ENCODE measurements at regions not wholly inside any gene's neighbourhood (a gene's known extent, or its start where the extent isn't known, plus 50 kb on each side); places are given as distances from the start of the nearest gene placed in this dataset.
"Not testable (repeated sequence)": the region's sequence is repeated elsewhere in the genome, so short reads cannot be mapped to it uniquely, and the experiment has no call there.

DNA sequence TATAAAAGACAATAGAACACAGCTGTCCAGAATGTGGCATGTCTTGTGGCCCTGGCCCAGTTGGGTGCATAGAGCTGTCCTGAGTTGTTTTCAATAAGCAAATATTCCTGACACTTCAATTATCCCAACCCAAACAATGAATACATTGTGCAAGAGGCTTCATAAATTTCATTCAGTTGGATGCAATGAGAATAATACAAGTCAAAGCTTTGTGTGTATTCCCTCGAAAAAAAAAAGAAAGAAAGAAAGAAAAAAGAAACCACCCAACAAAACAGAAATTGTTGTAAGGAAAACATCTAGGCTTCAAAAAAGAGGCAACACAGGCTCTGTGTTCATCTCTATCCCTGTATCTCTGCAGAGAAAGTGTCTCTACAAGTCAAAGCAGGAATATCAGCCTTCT, 138.7 kb upstream of the ADO start:
- ATAC-seq (ENCODE audit: poor library complexity), result no peak
- no peak for DNase-seq
- intact Hi-C loops (cut with DNase I), result no loop called here

GRCh38 chr10:62666275-62666674, 138.2 kb upstream of the ADO start:
- intact Hi-C loops (cut with DNase I), result no loop called here
- ATAC-seq (ENCODE audit: poor library complexity), result no peak

DNA sequence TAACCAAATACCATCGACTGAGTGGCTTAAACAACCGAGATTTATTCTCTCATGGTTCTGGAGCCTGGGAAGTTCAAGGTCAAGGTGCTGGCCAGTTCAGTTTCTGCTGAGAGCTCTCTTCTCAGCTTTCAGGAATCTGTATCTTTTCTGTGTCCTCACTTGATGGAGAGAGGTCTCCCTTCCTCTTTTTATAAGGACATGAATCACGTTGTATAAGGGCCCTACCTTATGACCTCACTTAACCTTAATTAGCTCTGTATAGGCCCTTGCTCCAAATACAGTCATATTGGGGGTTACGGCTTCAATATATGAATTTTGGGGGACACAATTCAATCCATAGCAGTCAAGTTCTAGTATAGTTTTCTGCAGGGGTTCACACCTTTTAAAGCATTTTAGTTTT, 135.2 kb upstream of the ADO start:
- DNase-seq, result no peak
- ATAC-seq (ENCODE audit: poor library complexity), result no peak
- intact Hi-C loops (cut with DNase I), result no loop called here

More at GRCh38 chr10:62666275-62666674, 138.2 kb upstream of the ADO start:
- DNase-seq, result no peak

GRCh38 chr10:62671104-62671503, 133.4 kb upstream of the ADO start:
- intact Hi-C loops (cut with DNase I), result no loop called here
- no peak for DNase-seq
- no peak for ATAC-seq (ENCODE audit: poor library complexity)

DNA sequence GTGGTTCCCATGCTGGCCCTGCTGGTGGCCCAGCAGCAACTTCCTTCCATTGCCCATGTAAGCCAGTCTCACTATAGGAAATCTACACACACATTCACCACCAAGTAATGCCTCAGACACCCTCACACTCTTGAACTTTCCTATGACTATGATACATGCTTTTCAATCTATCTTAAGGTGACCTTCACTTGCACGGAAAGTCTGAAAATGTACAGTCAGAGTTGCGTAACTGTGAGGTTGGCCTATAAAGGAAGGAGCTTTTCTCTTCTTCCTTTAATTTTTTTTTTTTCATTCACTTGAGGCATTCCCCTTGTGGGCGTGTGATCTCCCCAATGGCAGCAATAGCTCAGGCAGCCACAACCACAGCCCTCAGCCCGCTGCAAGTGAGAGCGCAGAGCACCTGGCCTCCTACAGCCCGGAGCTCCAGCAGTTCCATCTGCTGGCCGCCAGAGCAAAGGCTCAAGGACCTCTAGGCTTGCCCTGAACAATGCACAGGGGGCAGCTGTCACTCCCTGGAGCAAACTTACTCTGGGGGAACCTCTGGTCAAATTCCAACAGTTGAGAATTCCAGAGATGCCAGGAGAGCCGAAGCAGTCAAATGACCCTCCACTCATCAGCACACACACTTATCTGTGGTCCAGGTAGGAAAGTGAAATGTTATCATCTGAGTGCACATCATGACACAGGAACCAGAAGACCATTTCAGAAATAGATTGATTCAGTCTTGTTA, 123.1 kb upstream of the ADO start:
- ATAC-seq (ENCODE audit: poor library complexity), result no peak
- DNase-seq, result no peak
- intact Hi-C loops (cut with DNase I), result no loop called here

- no peak for DNase-seq
- intact Hi-C loops (cut with DNase I), result no loop called here
- ATAC-seq (ENCODE audit: poor library complexity), result no peak
Measured at GRCh38 chr10:62684911-62685310, 119.6 kb upstream of the ADO start.

GRCh38 chr10:62687230-62687748, 117.2 kb upstream of the ADO start:
- intact Hi-C loops (cut with DNase I), result no loop called here
- ATAC-seq (ENCODE audit: poor library complexity) (no peak), DNase-seq (no peak)

DNA sequence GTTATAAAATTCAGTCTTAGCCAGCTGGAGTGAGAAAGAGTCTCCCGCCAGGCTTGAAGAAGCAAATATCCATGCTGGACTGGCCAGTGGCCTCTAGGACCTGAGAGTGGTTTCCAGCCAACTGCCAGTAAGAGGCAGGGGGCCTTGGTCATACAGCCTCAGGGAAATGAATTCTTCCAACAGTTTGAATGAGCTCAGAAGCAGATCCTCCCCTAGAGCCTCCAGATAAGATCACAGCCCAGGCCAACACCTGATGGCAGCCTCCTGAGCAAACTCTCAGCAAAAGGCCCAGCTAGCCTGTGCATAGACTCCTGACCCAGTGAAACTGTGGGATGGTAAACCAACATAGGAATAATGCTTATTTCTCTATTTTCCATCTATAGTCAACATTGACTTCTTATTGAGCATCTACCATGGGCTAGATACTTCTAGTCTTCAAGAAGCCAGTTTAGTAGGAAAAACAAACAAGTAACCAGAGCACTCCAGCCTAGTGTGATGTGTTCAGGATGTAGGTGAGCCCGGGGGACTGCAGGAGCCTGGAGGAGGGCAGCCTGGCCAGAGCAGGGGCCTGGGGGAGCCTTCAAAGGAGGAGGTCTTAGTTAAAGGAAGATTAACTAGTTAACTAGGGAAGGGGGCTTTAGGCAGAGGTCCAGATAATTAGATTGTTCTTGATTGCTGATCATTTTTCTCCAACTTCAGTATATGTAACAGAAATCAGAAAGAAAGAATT, 115.4 kb upstream of the ADO start:
- intact Hi-C loops (cut with DNase I), result no loop called here
- no peak for DNase-seq
- ATAC-seq (ENCODE audit: poor library complexity), result no peak

GRCh38 chr10:62689712-62690111, 114.8 kb upstream of the ADO start:
- intact Hi-C loops (cut with DNase I), result no loop called here
- DNase-seq (no peak), ATAC-seq (ENCODE audit: poor library complexity) (no peak)

- DNase-seq (no peak), ATAC-seq (ENCODE audit: poor library complexity) (no peak)
- intact Hi-C loops (cut with DNase I), result no loop called here
Measured at GRCh38 chr10:62690703-62691102, 113.8 kb upstream of the ADO start.

GRCh38 chr10:62691336-62691735, 113.2 kb upstream of the ADO start:
- DNase-seq (no peak), ATAC-seq (ENCODE audit: poor library complexity) (no peak)
- intact Hi-C loops (cut with DNase I), result no loop called here

DNA sequence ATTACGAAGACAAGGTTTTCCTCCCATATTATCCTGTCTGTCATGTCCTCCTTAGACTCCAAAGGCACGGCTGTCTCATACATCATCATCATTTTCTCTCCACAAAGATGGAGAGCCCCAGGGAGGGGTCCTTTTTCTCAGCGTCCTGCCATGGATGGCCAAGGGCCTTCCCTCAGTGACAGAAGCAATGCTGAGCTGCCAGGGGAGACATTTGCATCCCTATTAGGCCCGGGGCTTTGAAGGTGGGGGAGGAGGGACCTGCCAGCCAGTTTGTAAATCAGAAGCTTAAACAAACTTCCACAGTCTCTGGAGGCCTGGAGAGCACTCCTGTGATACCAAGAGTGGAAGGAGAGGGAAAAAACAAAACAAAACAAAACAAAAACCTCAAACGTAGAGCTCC, 112.4 kb upstream of the ADO start:
- ATAC-seq (ENCODE audit: poor library complexity), result no peak
- intact Hi-C loops (cut with DNase I), result no loop called here

GRCh38 chr10:62693306-62693705, 111.2 kb upstream of the ADO start:
- ATAC-seq (ENCODE audit: poor library complexity) (no peak), DNase-seq (no peak)
- intact Hi-C loops (cut with DNase I), result no loop called here

More for the DNA sequence above, 112.4 kb upstream of the ADO start:
- no peak for DNase-seq

DNA sequence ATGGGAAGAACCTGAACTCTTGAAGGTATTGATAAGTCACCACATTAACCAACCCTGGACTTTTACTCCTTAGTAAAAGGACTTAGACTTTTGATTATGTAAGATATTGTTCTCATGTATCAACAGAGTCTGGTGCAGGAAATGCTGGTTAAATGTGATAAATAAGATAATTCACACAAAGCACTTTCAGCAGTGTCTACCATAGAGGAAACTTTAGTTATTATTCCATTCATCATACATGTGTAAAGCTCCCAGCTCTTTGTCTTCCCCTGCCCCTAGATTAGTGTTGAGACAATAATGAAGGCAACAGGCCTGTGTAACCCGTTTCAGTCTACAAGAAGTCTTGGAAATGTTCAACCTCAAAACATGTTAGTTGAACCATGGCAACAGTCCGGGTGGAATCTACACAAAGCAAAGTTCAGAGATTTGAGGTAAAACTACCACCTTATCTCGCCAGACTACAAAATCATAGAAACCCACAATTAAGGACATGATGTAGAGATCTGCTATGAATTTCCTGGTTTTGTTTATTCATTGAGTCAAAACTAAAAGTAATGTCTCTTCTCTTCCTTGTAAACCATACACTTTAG, 109.9 kb upstream of the ADO start:
- no peak for DNase-seq
- ATAC-seq (ENCODE audit: poor library complexity), result no peak
- intact Hi-C loops (cut with DNase I), result no loop called here

GRCh38 chr10:62696798-62697197, 107.7 kb upstream of the ADO start:
- ATAC-seq (ENCODE audit: poor library complexity), result no peak
- no peak for DNase-seq
- intact Hi-C loops (cut with DNase I), result no loop called here

DNA sequence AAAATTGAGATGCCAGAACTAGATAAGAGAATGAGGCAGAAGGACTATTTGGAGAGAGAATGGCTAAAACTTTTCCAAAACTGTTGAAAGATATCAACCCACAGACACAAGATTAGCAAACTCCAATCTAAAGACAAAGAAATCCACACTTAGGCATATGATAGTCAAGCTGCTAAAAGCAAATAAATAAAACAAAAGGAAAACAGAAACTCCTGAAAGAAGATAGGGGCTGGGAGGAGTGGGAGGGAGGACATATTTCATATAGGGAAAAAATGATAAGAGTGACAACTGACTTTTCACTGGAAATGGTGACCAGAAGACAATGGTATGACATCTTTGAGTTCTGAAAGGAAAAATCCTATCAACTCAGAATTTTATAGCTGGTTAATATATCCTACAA, 105.4 kb upstream of the ADO start:
- ATAC-seq (ENCODE audit: poor library complexity), result no peak
- intact Hi-C loops (cut with DNase I), result no loop called here
- no peak for DNase-seq

DNA sequence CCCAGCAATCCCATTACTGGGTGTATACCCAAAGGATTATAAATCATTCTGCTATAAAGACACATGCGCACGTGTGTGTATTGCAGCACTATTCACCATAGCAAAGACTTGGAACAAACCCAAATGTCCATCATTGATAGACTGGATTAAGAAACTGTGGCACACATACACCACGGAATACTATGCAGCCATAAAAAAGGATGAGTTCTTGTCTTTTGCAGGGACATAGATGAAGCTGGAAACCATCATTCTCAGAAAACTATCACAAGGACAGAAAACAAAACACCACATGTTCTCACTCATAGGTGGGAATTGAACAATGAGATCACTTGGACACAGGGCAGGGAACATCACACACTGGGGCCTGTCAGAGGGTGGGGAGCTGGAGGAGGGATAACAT, 100.4 kb upstream of the ADO start:
- intact Hi-C loops (cut with DNase I); ATAC-seq (ENCODE audit: poor library complexity); DNase-seq: not testable (repeated sequence)

DNA sequence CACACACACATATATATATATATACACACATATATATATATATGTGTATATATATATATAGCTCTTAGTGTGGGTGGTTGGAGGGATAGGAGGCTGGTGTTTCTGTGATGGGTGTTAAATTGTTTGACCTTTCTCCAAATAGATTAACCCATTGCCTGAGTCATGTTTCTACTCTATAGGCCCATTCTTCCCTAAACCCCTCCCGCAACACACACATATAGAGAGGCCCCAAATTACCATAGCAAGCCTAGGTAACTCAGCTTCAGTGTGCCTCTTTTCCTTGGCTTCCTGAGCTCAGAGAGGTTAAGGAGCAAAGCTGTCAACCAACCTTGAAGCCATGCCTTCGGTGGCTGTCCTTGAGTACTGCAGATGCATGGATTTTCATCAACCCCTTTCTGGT, 98.7 kb upstream of the ADO start:
- DNase-seq, result no peak
- no peak for ATAC-seq (ENCODE audit: poor library complexity)
- intact Hi-C loops (cut with DNase I), result no loop called here

GRCh38 chr10:62707810-62708209, 96.7 kb upstream of the ADO start:
- no peak for ATAC-seq (ENCODE audit: poor library complexity)
- intact Hi-C loops (cut with DNase I), result no loop called here

GRCh38 chr10:62708569-62708968, 96.0 kb upstream of the ADO start:
- intact Hi-C loops (cut with DNase I), result no loop called here
- no peak for ATAC-seq (ENCODE audit: poor library complexity)
- DNase-seq, result no peak

More at GRCh38 chr10:62707810-62708209, 96.7 kb upstream of the ADO start:
- DNase-seq, result no peak
